ENCODE measurements at regions not wholly inside any gene's neighbourhood (a gene's known extent, or its start where the extent isn't known, plus 50 kb on each side); places are given as distances from the start of the nearest gene placed in this dataset.

- no peak for DNase-seq (ENCODE audit: extremely low spot score)
- TF ChIP-seq CTCF (IDR thresholded peaks at IDR 0.05; ENCODE audit: control extremely low read depth, extremely low read depth, low read depth, missing control alignments), result no peak
- ChIA-PET CTCF (interaction anchor here (0.8 kb wide), 1 partner anchor 230 kb away, joined by 3 read pairs; no protein-coding TSS in a partner anchor), POLR2A (no interaction called here)
These were observed 123.4 kb upstream of the IRX3 start for GRCh38 chr16:54409982-54410381.

DNA sequence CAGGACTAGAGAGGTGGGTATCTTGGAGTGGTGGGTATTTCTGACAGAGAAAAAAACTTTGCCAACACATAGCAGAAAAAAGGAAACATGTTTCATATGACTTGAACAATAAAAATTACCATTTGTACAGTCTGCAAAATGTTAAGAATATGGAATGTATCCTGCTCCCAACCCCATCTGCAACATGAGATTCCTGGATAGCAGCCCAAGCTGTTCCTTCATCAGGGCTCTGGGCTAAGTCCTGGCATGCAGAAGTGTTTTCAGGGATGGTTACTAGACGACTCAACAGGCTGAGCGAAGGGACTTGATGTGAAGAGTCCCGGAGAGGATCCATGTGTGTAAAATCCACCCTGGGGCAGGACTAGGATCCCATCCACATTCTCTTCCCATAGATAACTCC lies 121.0 kb upstream of the IRX3 start:
- no peak for TF ChIP-seq CTCF (IDR thresholded peaks at IDR 0.05; ENCODE audit: control extremely low read depth, extremely low read depth, low read depth, missing control alignments)
- DNase-seq (ENCODE audit: extremely low spot score), result no peak
- POLR2A ChIA-PET, result no interaction called here
- CTCF ChIA-PET, result no interaction called here

DNA sequence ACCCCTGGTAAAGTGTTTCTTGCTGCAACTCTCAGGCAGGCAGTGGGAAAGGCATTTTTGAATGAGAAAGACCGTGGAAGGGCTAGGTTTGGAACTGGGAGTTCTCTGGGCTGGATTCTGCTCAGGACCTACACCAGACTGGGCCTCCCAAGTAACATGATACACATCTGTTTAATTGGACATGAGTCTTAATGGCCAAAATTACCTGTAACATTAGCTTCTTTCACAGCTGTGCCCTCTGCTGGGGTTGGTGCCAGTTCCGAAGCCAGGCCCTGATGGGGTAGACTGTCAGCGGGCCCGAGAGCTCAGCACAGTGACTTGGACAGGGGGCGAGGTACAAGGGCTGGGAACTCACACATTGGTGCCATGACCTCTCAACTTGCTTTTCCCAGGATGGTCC lies 118.9 kb upstream of the IRX3 start:
- CTCF ChIA-PET, result interaction anchor here (2.1 kb wide), 1 partner anchor 11 kb away, joined by 8 read pairs; no protein-coding TSS in a partner anchor
- no peak for TF ChIP-seq CTCF (IDR thresholded peaks at IDR 0.05; ENCODE audit: control extremely low read depth, extremely low read depth, low read depth, missing control alignments)
- POLR2A ChIA-PET, result no interaction called here
- DNase-seq (ENCODE audit: extremely low spot score), result no peak

GRCh38 chr16:54403580-54403979 lies 117.0 kb upstream of the IRX3 start:
- ChIA-PET POLR2A (no interaction called here), CTCF (interaction anchor here (2.1 kb wide), 1 partner anchor 13 kb away, joined by 8 read pairs; no protein-coding TSS in a partner anchor)
- TF ChIP-seq CTCF (IDR thresholded peaks at IDR 0.05; ENCODE audit: control extremely low read depth, extremely low read depth, low read depth, missing control alignments), result no peak
- DNase-seq (ENCODE audit: extremely low spot score), result no peak

DNA sequence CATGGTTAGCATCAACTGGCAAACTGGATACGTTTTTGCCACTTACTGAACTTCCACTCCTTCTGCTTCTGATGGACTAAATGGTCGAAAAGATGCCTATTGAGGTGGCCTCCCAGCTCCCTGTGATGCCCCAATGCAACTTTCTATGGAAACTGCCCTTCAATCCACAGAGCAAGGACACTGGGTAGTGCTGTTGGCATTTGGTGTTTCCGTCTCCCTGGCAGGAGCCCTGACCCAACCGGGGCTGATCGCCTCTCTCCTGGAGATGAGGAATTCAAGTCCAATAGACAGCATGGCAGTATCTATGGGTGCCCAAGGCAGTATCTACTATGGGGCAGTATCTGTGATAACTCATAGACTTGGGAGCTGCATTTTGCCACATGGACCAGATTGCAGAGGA lies 116.3 kb upstream of the IRX3 start:
- POLR2A ChIA-PET, result no interaction called here
- no peak for DNase-seq (ENCODE audit: extremely low spot score)
- no peak for TF ChIP-seq CTCF (IDR thresholded peaks at IDR 0.05; ENCODE audit: control extremely low read depth, extremely low read depth, low read depth, missing control alignments)
- CTCF ChIA-PET, result no interaction called here

DNA sequence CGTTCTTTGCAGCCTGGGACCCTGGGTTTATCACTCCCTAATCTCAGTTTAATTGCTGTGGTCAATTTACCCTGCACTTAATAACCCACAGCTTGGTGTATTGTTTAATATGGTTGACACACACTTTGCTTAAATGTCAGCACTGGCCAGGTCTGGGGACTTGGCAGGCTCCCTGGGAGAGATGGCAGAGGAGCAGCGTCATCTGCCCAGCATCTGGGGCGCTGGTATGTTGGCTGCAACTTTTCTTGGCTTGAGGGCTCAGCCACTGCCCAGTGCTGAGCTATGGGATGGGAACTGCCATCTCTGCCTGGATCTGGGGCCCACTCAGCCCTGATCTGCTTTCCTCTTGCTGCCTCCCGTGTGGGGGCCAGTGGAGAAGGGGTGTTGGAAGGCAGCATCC lies 115.7 kb upstream of the IRX3 start:
- no peak for TF ChIP-seq CTCF (IDR thresholded peaks at IDR 0.05; ENCODE audit: control extremely low read depth, extremely low read depth, low read depth, missing control alignments)
- DNase-seq (ENCODE audit: extremely low spot score), result no peak
- ChIA-PET POLR2A (no interaction called here), CTCF (no interaction called here)

GRCh38 chr16:54400261-54400660 lies 113.7 kb upstream of the IRX3 start:
- CTCF ChIA-PET, result interaction anchor here (1.6 kb wide), 1 partner anchor 41 kb away, joined by 3 read pairs; no protein-coding TSS in a partner anchor
- POLR2A ChIA-PET, result no interaction called here
- no peak for DNase-seq (ENCODE audit: extremely low spot score)
- no peak for TF ChIP-seq CTCF (IDR thresholded peaks at IDR 0.05; ENCODE audit: control extremely low read depth, extremely low read depth, low read depth, missing control alignments)

Measured in GM10248 (cell line).